Osteoblast (primary cell): ENCODE measurements at regions not wholly inside any gene's neighbourhood (a gene's known extent, or its start where the extent isn't known, plus 50 kb on each side); places are given as distances from the start of the nearest gene placed in this dataset.

ENCODE experiments used
- DNase-seq: peaks from one replicate; pipeline ENCODE4 v3.0.0; 2011; ENCODE audit warnings: low spot score, mixed read lengths; ENCODE audit not compliant: insufficient read length; ENCODE audit errors: missing footprints
- H2AFZ ChIP-seq: 2 replicates; pipeline ENCODE4 v1.6.0; 2011; ENCODE audit warnings: mild to moderate bottlenecking, low read length
- H3K27ac ChIP-seq: 2 replicates; pipeline ENCODE4 v1.5.1; 2011; ENCODE audit warnings: mild to moderate bottlenecking, low read depth, low read length, moderate library complexity
- H3K27me3 ChIP-seq: 2 replicates; pipeline ENCODE4 v1.6.0; 2012; ENCODE audit warnings: mild to moderate bottlenecking, control low read depth, inconsistent platforms, low read length, moderate library complexity; ENCODE audit not compliant: insufficient read depth
- H3K36me3 ChIP-seq: 2 replicates; pipeline ENCODE4 v1.5.1; 2011; ENCODE audit warnings: mild to moderate bottlenecking, low read length, control low read depth, moderate library complexity; ENCODE audit not compliant: insufficient read depth
- H3K4me1 ChIP-seq: 2 replicates; pipeline ENCODE4 v1.5.1; 2011; ENCODE audit warnings: mild to moderate bottlenecking, low read length, control low read depth, moderate library complexity; ENCODE audit not compliant: insufficient read depth
- H3K4me2 ChIP-seq: 2 replicates; pipeline ENCODE4 v1.6.0; 2011; ENCODE audit warnings: mild to moderate bottlenecking, low read length; ENCODE audit not compliant: insufficient read depth
- H3K4me3 ChIP-seq: fragments of 200-600 bp; sonication (generic); 3 replicates; pipeline ENCODE4 v1.5.1; 2012; ENCODE audit warnings: mild to moderate bottlenecking, low read length, inconsistent platforms; ENCODE audit not compliant: insufficient read depth
- H3K79me2 ChIP-seq: 2 replicates; pipeline ENCODE4 v1.6.0; 2012; ENCODE audit warnings: mild to moderate bottlenecking, low read length, control low read depth, inconsistent platforms; ENCODE audit not compliant: insufficient read depth
- H3K9me3 ChIP-seq: 2 replicates; pipeline ENCODE4 v1.5.1; 2011; ENCODE audit warnings: low read depth, low read length, control low read depth
- H4K20me1 ChIP-seq: 2 replicates; pipeline ENCODE4 v1.6.0; 2012; ENCODE audit warnings: mild to moderate bottlenecking, low read length, control low read depth; ENCODE audit not compliant: insufficient read depth
- TF ChIP-seq, protein P1 (sequence below): IDR thresholded peaks from 2 replicates; pipeline ENCODE4 v1.5.1; 2011; ENCODE audit warnings: mild to moderate bottlenecking, low read depth, low read length, moderate library complexity; ENCODE audit errors: extremely low read depth

DNA sequence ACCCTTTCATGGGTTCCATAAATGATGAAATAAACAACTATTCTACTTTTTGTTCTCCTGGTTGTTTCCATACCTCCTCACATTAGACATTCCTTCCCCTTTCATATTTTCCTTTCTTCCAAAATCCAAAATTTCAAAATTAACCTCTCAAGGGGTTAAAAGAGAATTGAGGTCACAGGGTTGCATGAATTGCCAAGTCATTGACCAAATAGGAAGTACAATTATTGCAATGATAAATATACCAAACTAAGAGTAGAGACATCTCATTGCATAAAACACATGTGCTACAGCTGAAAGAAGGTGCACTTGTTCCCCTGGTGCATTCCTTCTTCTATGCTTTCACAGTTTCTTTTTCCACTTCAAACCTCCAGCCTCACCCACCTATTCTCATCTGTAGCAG is 136.1 kb downstream of the KCTD12 start:
- no peak overlapping the region for H2AFZ ChIP-seq
- no peak overlapping the region for H3K27ac ChIP-seq
- H3K79me2 ChIP-seq, result no peaks in the 10 kb centered on the region
- TF ChIP-seq, protein P1, sequence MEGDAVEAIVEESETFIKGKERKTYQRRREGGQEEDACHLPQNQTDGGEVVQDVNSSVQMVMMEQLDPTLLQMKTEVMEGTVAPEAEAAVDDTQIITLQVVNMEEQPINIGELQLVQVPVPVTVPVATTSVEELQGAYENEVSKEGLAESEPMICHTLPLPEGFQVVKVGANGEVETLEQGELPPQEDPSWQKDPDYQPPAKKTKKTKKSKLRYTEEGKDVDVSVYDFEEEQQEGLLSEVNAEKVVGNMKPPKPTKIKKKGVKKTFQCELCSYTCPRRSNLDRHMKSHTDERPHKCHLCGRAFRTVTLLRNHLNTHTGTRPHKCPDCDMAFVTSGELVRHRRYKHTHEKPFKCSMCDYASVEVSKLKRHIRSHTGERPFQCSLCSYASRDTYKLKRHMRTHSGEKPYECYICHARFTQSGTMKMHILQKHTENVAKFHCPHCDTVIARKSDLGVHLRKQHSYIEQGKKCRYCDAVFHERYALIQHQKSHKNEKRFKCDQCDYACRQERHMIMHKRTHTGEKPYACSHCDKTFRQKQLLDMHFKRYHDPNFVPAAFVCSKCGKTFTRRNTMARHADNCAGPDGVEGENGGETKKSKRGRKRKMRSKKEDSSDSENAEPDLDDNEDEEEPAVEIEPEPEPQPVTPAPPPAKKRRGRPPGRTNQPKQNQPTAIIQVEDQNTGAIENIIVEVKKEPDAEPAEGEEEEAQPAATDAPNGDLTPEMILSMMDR, result no peak
- no peak for DNase-seq
- no peaks in the 10 kb centered on the region for H4K20me1 ChIP-seq
- no peaks in the 10 kb centered on the region for H3K36me3 ChIP-seq
- no peak overlapping the region for H3K4me3 ChIP-seq
- H3K4me1 ChIP-seq, result no peaks in the 10 kb centered on the region
- no peak overlapping the region for H3K4me2 ChIP-seq
- H3K27me3 ChIP-seq, result no peaks in the 10 kb centered on the region
- H3K9me3 ChIP-seq, result no peaks in the 10 kb centered on the region

GRCh38 chr13:76745261-76746200 is 140.7 kb downstream of the KCTD12 start:
- TF ChIP-seq, protein P1, result no peak
- Histone ChIP-seq H3K9me3 (no peaks in the 10 kb centered on the region), H3K4me2 (no peak overlapping the region), H3K4me3 (no peak overlapping the region), H3K27me3 (no peaks in the 10 kb centered on the region), H3K27ac (no peak overlapping the region), H2AFZ (no peak overlapping the region), H3K4me1 (no peaks in the 10 kb centered on the region), H4K20me1 (no peaks in the 10 kb centered on the region), H3K79me2 (no peaks in the 10 kb centered on the region), H3K36me3 (no peaks in the 10 kb centered on the region)
- no peak for DNase-seq

- DNase-seq, result no peak
- no peaks in the 10 kb centered on the region for H4K20me1 ChIP-seq
- no peaks in the 10 kb centered on the region for H3K9me3 ChIP-seq
- TF ChIP-seq, protein P1, result no peak
- no peak overlapping the region for H3K4me2 ChIP-seq
- H3K27me3 ChIP-seq, result no peaks in the 10 kb centered on the region
- H3K36me3 ChIP-seq, result no peaks in the 10 kb centered on the region
- no peaks in the 10 kb centered on the region for H3K4me1 ChIP-seq
- H2AFZ ChIP-seq, result no peak overlapping the region
- no peak overlapping the region for H3K4me3 ChIP-seq
- no peak overlapping the region for H3K27ac ChIP-seq
- H3K79me2 ChIP-seq, result no peaks in the 10 kb centered on the region
These were observed 144.6 kb downstream of the KCTD12 start for GRCh38 chr13:76741624-76742023.

GRCh38 chr13:76741046-76741445 is 145.2 kb downstream of the KCTD12 start:
- no peak for DNase-seq
- Histone ChIP-seq H3K36me3 (no peaks in the 10 kb centered on the region), H3K4me1 (no peaks in the 10 kb centered on the region), H4K20me1 (no peaks in the 10 kb centered on the region), H3K9me3 (no peaks in the 10 kb centered on the region), H2AFZ (no peak overlapping the region), H3K27ac (no peak overlapping the region), H3K79me2 (no peaks in the 10 kb centered on the region), H3K27me3 (no peaks in the 10 kb centered on the region), H3K4me2 (no peak overlapping the region), H3K4me3 (no peak overlapping the region)
- TF ChIP-seq, protein P1, result no peak
